Stimulated activated CD8-positive, alpha-beta memory T cell treated with anti-CD3 and anti-CD28 coated beads, Interleukin-15, amount 100 ng/mL, for 1 hour (primary cell): ENCODE measurements at regions not wholly inside any gene's neighbourhood (a gene's known extent, or its start where the extent isn't known, plus 50 kb on each side); places are given as distances from the start of the nearest gene placed in this dataset.
"Not testable (repeated sequence)": the region's sequence is repeated elsewhere in the genome, so short reads cannot be mapped to it uniquely, and the experiment has no call there.

ENCODE experiments used
- DNase-seq: peaks from one replicate; pipeline ENCODE4 v3.0.0-alpha.2; 2020; ENCODE audit warnings: low read depth

GRCh38 chr3:153752405-153753027 lies 368.7 kb upstream of the ARHGEF26 start:
- DNase-seq, result no peak

GRCh38 chr3:153753035-153753434 lies 368.2 kb upstream of the ARHGEF26 start:
- DNase-seq, result no peak

- DNase-seq, result no peak
These were observed 364.4 kb upstream of the ARHGEF26 start for GRCh38 chr3:153756816-153757215.

GRCh38 chr3:153757839-153758238 lies 363.4 kb upstream of the ARHGEF26 start:
- DNase-seq, result no peak

- no peak for DNase-seq
These were observed 360.2 kb upstream of the ARHGEF26 start for GRCh38 chr3:153760948-153761347.

GRCh38 chr3:153762411-153763235 lies 358.6 kb upstream of the ARHGEF26 start:
- DNase-seq, result no peak

GRCh38 chr3:153767601-153768560 lies 353.3 kb upstream of the ARHGEF26 start:
- DNase-seq, result no peak

DNA sequence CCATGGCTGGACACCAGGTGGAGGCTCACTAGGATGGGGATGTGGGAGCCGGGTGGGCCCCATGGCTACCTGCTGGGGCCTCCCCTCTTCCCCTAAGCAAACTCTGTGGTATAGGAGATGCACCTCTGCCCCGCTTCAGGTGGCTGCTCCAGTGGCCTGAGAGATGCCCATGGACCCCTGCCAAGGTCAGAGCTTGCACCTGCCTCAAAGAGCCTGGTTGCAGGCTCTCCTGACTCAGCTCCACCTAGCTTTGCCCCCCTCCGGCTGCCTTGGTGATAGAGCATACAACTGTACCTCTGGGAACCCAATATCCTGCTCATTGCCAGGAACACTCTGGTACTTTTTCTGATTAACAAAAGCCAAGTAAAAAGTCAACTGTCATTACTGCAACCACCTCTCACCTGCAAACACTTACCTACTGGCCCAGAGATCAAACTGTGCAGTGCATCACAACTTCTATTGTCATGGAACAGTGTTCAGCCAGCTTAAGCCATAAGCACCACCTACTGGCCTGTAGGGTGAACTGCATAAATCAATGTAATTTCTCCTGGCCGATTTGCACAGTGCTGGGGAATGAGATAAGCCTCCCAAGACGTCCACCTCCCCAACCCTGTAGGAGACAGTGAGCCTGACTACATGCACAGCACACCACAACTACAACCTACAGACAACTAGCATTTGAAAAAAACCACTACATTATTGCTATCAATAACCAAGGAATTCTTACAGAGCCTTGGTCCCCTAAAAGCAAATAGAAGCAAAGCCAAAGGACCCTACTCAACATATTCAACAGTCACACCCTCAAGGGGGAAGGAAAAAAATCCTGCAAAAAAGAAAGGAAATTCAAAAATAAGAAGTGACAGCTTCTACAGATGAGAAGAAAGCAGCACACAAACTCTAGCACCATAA lies 352.4 kb upstream of the ARHGEF26 start:
- no peak for DNase-seq

- no peak for DNase-seq
These were observed 338.1 kb upstream of the ARHGEF26 start for GRCh38 chr3:153783106-153783505.

DNA sequence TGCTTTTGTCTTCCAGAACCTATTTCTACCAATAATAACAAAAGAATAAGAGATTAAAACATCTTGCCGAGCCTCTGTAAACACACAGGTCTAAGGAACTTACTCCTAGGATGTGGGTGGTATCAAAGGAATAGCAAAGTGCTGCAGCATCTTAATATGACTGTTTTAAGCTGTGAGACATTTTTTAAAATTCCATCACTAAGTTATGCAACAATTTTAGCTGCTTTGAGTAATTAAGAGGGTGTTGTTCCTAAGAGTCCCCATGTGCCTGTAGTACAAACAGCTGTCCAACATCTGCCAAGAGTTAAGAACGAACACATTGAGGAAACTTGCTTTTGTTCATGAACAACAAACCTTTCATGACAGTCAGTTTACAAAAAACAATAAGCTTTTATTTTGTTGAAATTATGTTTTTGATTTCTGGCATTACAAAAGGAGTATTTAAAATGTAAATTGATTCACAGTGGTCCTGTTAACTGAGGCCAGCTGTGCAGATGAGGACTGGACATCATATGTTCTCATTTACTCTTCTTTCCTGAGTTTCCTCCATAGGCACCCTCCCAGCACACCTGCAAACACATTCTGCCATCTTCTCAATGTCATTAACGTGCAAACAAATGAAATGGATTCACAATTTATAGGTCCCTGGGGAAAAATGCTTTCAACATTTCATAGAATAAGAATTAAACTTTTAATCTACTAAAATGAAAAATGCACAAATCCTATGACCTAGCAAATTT lies 337.3 kb upstream of the ARHGEF26 start:
- DNase-seq, result no peak

- no peak for DNase-seq
These were observed 335.3 kb upstream of the ARHGEF26 start for GRCh38 chr3:153785901-153786300.

DNA sequence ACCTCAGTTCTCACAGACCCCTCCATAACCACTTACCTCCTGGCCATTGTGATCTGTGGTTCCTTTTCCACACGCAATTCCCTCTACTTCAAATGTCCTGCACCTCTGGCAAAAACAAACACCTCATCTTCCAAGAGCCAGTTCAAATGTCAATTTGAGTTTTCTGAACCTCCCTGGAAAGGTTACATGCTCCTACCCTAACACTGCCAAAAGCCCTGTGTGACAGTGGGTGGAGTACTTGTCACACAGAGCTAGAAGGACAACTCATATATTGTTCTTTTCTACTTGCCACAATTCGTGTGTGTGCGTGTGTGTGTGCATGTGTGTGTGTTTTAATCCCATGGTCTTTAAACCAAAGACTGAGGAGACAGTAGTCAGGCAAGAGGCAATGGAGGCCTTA lies 331.8 kb upstream of the ARHGEF26 start:
- DNase-seq, result no peak

DNA sequence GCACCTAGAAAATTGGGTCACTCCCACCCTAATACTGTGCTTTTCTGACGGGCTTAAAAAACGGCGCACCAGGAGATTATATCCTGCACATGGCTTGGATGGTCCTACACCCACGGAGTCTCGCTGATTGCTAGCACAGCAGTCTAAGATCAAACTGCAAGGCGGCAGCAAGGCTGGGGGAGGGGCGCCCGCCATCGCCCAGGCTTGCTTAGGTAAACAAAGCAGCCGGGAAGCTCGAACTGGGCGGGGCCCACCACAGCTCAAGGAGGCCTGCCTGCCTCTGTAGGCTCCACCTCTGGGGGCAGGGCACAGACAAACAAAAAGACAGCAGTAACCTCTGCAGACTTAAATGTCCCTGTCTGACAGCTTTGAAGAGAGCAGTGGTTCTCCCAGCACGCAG lies 324.1 kb upstream of the ARHGEF26 start:
- not testable (repeated sequence) for DNase-seq

DNA sequence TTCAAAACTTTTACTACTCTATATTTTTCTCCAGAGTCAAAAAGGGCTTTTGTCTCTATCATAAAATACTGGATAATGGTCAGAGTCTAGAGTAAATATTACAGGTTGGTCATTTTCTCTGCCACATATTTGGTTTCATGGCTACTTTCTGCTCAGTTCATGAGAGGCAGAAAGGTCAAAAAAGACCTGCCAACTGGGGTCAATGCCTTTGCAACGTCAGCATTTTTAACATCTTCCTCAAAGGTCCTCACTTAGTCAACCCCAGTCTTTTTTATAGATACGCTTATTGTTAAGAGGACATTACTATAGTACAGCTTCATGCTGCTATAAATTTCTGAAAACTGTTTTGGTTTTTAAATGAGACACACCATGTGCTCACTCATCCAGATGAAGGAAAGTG lies 312.1 kb upstream of the ARHGEF26 start:
- DNase-seq, result no peak

DNA sequence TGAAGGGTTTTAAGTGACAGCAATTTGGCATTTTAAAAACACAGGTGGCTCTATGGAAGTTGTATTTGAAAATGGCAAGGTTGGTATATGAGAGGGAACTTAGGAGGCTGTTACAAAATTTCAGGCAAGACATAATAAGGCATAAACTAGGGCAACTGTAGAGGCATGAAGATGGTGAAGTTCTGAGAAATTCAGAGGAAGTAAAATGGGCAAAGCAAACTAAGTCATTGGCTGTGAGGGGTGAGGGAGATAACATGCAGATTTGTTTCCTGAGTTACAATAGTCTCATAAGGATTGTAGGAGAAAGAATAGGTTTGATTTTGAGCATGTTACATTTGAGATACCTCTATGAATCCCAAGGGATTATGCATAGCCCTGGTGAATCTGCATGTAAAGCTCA lies 302.9 kb upstream of the ARHGEF26 start:
- no peak for DNase-seq

DNA sequence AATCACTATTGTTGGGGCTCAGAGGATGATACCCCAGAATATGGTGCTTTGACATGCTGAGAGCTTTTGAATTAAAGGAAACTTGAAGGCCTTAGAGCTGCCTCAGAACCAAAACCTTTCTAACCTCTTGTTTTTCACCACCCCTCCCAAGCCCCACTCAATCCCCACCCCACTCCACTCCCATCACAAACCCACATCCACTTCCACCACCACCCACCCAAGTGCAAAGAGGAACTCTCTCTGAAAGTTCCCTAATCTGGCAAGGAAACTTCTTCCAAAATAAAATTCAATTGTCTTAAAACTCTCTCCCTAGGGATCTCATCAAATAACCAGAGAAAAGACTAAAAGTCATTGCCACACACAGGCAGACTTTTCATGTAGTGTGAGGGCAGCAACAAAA lies 301.2 kb upstream of the ARHGEF26 start:
- DNase-seq, result no peak

DNA sequence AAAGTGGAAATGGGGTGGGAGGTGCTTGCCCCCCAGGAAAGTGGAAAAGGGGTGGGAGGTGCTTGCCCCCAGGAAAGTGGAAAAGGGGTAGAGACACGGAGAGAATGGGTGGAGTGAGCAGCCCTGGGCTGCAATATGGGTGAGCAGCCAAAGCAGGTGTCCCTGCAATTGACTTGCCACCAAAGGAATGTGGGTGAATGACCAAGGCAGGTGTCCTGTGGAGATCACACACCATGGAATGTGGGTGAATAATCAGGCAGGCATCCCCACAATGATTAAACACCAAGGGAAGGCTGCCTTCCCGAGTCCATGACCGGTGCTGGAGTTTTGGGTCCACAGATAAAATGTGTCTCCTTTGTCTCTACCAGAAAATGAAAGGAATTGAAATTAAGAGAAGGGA lies 292.8 kb upstream of the ARHGEF26 start:
- DNase-seq, result not testable (repeated sequence)

GRCh38 chr3:153829606-153830170 lies 291.5 kb upstream of the ARHGEF26 start:
- DNase-seq, result no peak

DNA sequence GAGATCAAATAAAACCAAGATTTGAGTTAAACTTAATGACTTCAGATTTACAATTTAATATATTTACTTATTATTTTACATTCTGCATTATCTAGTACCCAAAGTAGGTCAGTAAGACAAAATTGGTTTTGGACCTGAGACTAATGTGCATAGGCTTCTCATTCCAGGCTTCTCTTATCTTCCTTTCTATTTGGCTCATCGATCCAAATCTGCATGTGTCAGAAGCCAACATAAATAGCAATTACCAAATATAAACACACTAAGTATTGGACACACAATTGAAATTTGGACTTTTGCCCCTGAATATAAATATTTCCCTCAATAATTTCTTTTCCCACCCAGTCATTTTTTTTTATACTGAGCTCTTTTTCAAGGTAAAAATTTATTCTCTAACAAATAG lies 290.6 kb upstream of the ARHGEF26 start:
- no peak for DNase-seq

DNA sequence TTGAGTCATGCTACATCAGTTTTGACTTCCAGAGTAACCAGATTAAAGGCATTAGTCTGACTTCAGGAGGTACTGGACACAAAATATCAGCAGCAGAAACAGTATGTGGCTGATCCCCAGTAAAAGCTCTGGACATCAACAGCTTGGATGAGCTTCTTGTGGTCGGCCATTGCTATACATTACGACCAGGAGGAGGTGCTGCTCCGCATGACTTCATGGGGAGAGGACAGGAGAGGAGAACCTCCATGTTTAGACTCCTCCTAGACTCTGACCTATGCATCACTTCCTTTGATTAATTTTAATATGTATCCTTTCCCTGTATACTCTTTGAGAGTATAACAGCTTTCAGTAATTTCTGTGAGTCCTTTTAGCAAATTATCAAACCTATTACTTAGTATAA lies 285.6 kb upstream of the ARHGEF26 start:
- no peak for DNase-seq
